ENCODE measurements at regions not wholly inside any gene's neighbourhood (a gene's known extent, or its start where the extent isn't known, plus 50 kb on each side); places are given as distances from the start of the nearest gene placed in this dataset.

GRCh38 chr9:89982016-89982415 is 377.2 kb downstream of the GADD45G start:
- no peak for FAIRE-seq

DNA sequence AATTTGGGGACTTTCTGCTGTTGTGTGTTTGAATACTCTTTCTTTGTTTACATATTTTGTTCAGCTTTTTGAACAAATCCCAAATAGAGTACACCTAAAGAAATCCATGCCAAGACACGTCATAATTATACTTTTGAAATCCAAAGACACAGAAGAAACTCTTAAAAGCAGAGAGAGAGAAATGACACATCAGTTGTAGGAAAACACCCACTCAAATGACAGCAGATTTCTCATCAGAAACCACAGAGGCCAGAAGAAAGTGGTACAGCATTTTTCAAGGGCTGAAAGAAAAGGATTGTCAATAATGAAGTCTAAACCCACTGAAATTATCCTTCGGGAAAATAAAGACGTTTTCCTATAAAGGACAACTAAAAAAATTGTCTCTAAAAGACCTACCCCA is 378.6 kb downstream of the GADD45G start:
- no peak for FAIRE-seq

- FAIRE-seq: no peak
Observed at GRCh38 chr9:89984214-89984613, 379.4 kb downstream of the GADD45G start.

DNA sequence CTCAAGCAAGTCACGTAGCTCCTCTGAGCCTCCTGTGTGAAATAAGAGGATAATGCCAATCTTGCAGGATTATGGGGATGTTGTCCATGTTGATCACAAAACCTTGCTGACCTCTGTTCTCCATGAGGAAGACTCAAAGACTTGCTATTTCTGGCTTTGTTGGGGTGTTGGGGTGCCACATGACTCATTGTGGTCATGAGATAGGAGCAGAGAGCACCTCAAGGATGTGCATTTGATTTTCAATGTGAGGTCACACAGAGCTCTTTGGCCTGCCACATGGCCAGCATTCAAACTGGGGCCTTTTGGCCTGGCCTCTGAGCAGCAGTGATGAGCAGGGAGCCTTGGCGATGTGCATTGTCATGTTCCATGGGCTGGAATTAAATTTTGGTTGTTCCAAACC is 380.3 kb downstream of the GADD45G start:
- FAIRE-seq: no peak

DNA sequence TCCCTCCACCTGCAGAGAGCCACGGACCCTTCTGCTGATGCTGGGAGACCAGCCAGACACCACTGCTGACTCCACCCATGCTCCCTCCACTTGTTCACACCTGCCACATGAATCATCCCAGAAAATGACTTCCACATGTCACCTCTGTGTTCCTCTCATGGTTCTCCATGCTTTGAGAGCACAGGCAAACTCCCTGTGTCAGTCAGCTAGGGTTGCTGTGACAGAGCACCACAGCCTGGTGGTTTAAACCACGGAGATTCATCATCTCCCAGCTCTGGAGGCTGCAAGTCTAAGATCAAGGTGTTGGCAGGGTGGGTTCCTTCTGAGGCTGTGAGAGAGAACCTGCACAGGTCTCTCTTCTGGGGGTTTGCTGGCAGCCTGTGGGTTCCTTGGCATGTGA is 381.4 kb downstream of the GADD45G start:
- no peak for FAIRE-seq

GRCh38 chr9:89988458-89988857 is 383.6 kb downstream of the GADD45G start:
- no peak for FAIRE-seq

GRCh38 chr9:89991204-89991790 is 386.5 kb downstream of the GADD45G start:
- no peak for FAIRE-seq

DNA sequence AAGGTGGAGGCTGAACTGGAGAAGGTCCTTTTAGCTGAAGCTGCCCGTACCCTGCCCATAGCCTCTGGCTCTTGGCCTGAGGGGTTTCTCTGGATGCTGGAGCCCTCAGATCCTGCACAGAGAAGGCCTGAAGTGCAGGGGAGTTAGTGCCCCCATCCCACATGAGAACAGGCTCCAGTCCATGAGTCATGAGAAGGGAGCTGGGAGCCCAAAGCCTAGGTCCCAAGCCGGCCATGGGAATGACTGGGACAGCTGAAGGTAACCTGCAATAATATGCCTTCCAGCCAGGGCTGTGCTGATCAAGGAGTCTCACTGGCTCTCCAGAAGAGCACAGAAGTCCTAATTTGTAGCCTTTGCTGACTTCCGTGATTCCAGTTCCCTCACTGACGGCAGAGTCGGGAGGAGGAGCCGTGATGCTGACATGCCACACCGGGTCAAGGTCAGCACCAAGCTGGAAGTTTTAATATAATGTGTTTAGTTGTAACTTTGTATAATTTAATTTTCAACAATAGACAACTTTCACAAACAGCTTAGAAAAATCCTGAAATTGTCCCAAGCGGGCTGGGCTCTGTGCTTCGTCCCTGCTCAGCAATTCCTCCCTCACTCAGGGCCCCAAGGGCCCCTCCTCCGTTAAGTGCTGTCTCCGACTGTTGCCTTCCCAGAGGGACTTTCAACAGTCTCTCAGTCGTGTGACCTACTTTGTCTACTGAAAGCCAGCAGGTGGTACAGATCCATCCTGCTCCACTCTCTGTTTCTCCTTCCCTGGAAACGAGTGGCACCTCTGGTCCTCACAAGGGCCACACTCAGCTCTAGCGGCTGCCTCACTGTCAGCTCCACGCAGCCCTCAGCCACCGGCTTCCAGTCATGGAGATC is 387.8 kb downstream of the GADD45G start:
- FAIRE-seq: no peak

DNA sequence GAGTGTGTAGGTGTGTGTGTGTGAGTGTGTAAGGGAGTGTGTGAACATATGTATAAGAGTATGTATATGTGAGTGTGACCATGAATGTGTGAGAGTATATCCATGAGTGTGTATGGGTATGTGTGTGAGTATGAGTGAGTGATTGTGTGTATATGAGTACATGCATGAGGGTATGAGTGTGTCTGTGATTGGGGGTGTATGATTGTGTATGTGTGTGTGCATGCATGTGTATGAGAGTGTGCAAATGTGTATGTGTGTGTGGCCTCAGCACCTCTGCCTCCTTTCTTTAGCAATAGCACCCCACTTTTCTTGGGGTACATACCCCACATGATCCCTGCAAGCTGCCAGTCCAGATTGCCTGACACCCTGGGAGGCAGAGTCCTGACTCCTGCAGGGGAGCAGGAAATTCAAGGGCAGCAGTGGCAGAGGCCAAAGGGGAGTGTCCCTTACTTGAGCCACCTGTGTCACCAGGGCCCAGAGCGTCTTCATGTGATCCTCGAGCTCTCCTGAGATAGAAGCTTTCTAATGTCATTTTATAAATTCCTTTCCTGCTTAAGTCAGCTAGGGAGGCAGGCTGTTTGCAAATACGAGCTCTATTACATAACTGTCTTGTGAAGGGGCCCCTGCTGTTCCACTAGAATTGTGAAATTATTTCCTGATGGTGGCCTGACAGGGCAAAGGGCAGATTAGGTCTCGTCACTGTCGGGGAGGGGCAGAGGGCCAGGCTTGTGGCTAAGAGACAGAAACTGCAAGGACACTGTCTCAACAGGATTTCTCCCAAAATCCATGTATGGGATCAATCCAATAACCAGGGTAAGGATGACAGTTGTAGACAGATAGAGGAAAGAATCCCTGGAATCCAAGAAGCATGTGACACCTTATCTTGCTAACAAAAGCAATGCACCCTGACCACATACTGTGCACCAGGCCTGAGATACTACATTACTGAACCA is 389.1 kb downstream of the GADD45G start:
- FAIRE-seq: no peak

DNA sequence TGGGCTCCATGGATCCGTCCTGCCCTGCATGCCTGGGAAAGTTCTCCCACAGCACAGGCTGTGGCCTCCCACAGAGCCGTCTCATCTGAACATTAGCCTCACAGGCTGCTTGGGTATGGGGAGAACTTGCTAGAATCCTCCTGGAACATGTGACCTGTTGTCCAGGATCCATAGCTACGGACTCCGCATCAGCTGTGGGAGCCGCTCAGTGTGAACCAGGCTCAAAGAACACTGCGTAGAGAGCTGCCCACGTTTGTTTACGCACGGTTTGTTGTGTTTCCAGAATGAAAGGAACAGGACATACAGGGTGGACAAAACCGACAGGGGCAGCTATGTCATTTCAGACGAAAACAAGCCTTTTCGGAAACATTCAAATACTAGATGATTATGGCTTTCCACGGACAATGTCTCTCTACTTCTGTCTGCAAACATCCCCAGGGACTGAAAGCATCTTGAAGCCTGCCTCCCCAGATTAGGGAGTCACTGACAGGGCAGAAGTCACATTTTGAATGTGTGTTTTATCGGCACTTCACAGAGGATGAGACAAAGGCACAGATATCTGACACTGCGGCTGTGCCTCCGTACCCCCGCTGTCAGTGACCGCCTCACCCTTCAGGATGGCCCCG is 390.3 kb downstream of the GADD45G start:
- no peak for FAIRE-seq

DNA sequence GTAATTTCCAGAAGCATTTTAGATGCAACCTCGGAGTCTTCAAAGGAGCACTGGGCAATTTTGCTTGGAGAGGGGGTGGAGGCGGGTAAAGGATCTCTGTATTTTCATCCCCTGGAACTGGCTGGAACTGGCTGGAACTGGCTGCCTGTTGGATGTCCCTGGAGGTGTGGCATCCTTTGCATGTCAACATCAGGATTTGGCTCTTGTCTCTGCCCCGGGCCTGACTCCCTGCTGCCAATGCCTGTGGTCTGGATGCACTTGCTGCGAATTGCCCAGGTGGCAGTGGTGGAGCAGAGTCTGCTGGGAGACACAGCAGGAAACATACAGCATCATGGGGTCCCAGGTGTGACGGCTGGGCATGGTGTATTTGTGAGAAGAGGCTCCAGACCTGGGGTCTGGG is 391.3 kb downstream of the GADD45G start:
- FAIRE-seq: no peak

- no peak for FAIRE-seq
Observed at GRCh38 chr9:89996773-89997172, 392.0 kb downstream of the GADD45G start.

GRCh38 chr9:89998633-89999032 is 393.8 kb downstream of the GADD45G start:
- FAIRE-seq: no peak

- FAIRE-seq: no peak
Observed at GRCh38 chr9:89999176-89999533, 394.3 kb downstream of the GADD45G start.

DNA sequence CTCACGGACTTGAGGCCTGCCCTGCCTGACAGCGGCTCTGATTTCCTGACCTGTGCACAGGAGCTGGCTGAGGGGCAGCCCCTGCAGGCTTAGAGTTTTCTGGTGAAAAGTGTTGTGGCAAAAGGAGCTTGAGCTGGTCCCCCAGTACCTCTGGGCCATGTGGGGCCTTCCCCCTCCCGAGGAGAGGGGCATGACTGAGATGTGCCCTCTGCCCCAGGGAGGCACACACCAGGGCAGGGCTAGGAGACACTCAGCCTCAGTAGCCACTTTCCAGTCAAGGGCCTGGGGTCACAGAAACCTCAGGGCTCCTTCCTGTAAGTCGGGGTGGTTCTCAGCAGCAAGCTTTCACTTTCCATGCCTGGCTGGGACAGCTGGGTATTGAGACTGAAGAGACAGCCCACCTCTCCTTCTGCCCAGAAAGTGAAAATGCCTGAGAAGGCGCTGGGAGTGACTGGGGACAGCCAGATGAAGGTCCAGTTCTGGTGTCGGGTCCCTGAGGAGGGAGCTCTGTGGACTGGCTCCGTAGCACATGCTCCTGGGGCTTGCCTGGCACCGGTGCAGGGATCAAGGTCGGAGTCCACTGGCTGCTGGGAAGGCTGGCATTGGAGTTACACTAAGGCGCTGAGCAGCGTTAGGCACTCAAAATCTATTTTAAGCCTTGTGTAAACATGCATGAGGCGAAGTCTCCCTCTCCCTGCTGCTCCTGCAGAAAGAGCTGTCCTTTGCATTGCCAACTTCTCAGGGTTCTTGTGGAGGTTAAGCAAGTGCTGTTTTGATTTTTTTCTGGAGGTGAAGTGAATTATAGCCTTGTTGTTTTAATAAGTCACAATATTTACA is 394.9 kb downstream of the GADD45G start:
- no peak for FAIRE-seq

- FAIRE-seq: no peak
Observed at GRCh38 chr9:90000925-90001324, 396.1 kb downstream of the GADD45G start.

DNA sequence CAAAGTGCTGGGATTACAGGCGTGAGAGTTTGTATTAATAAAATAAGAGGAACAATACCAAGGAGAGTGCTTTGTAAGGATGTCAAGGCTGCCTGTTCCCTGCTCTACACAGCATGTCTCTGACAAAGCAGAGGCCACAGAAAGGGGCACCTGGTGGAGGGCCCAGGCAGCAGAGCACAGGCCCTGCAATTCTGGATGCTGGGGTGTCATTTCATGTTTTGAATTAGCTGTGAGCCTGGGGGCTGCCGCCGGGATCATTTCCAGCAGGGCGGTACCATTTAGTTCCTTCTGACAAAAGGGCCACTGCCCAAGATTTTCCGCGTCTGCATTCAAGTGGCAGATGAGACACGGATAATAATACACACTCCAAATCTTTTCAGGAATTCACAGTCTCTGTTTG is 396.9 kb downstream of the GADD45G start:
- FAIRE-seq: no peak

DNA sequence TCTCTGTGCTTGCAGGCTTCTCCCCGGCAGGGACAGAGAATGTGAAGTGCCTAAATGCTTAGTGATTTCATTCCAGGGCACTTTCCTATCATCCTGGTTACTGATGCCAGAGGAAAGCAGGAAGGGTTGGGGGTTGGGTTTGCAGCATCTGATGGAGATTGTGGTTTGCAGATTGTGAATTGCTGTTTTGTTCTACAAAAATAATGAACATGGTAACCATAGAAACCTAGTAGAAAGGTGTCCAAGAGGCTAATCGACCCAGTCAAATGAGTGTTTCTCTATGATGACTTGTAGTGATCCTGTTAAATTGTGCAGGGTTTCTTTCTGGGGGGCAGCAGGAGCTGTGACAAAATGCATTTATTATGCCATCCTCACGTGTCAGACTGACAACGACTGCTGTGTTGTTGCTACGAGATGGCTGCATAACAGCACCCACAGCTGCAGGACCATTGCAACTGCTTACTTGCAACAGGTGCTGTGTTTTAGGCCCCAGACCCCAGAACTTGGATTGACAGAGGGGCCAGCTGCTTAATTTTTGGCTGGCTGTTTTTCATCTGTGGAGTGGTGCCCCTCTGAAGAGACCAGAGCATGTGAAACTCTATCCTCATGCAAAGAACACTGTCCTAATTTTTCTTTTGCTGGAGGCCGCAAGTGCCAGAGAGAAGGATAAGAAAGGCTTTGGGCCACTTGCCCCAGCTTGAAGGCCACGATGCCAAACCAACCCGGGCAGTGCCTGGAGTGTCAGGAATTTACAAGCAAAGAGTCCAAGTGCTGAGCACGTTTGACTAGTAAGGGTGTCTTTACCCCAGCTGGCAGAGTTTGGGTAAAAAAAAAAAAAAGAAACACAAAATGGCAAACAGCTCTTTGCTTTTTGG is 397.8 kb downstream of the GADD45G start:
- FAIRE-seq: no peak

GRCh38 chr9:90005388-90005787 is 400.6 kb downstream of the GADD45G start:
- FAIRE-seq: no peak

GRCh38 chr9:90007516-90008440 is 403.0 kb downstream of the GADD45G start:
- FAIRE-seq: no peak
